Esophagus squamous epithelium (tissue), 4 donors: ENCODE measurements at regions not wholly inside any gene's neighbourhood (a gene's known extent, or its start where the extent isn't known, plus 50 kb on each side); places are given as distances from the start of the nearest gene placed in this dataset.

Experiments used
- POLR2A ChIP-seq, 4 donors: fragments of 450-650 bp; IDR thresholded peaks; one replicate each; pipeline ENCODE4 v1.6.1; 2017; ENCODE audit warnings: antibody characterized with exemption in 4 of 4, mild to moderate bottlenecking in 4 of 4, moderate library complexity in 3 of 4
- TF ChIP-seq, protein P1 (sequence below), 6 experiments: fragments of 450-650 bp in 4 of 6; fragments of 200-600 bp in 2 of 6; sonication (generic) in 2 of 6; IDR thresholded peaks; one replicate each; pipeline ENCODE4 v1.5.1; 2016 to 2019; ENCODE audit warnings: antibody characterized with exemption in 6 of 6, mild to moderate bottlenecking in 4 of 6, moderate library complexity in 4 of 6

DNA sequence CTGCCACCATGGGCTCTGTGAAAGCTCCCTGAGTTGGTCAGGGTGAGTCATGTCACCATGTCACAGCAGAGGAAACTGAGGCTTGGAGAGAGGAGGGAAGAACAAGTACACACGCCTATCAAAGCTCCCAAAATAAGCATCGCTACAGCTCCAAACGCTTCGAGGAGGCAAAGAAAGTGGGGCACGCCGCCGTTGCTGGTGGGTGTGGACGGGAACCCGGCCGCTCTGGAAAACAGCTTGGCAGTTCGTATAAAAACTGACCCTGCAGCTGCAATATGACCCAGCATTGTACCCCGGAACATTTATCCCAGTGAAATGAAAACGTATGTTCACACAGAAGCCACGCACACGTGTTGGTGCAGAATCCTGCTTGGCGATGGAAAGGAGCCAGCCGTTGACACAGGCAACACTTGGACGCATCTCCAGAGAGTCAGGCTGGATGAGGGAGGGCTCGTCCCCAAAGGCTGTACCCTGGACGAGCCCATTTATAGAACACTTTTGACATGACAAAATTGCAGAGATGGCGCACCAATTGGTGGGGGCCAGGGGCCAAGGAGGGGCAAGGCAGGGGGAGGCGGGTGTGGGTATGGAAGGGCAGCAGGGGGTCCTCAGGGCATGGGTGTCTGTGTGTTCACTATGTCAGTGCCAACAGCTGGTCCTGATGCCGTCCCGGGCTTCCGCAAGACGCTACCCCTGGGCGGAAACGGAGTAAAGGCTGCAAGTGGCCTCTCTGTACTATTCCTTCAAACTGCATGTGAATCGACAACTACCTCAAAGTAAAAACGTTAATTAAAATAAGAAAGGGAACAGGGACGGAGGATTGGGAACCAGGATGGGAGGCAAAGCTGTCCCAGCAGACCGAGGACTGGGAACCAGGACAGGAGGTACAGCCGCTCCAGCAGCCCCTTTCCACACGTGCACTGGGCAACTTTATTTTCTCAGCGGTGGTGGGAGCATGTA, 173.0 kb downstream of the OLFM1 start:
- TF ChIP-seq, protein P1, sequence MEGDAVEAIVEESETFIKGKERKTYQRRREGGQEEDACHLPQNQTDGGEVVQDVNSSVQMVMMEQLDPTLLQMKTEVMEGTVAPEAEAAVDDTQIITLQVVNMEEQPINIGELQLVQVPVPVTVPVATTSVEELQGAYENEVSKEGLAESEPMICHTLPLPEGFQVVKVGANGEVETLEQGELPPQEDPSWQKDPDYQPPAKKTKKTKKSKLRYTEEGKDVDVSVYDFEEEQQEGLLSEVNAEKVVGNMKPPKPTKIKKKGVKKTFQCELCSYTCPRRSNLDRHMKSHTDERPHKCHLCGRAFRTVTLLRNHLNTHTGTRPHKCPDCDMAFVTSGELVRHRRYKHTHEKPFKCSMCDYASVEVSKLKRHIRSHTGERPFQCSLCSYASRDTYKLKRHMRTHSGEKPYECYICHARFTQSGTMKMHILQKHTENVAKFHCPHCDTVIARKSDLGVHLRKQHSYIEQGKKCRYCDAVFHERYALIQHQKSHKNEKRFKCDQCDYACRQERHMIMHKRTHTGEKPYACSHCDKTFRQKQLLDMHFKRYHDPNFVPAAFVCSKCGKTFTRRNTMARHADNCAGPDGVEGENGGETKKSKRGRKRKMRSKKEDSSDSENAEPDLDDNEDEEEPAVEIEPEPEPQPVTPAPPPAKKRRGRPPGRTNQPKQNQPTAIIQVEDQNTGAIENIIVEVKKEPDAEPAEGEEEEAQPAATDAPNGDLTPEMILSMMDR (IDR thresholded peaks at IDR 0.05): no peak
- no peak for TF ChIP-seq POLR2A (IDR thresholded peaks at IDR 0.05)
